Hippocampal formation (tissue), 2 donors: ENCODE measurements at regions not wholly inside any gene's neighbourhood (a gene's known extent, or its start where the extent isn't known, plus 50 kb on each side); places are given as distances from the start of the nearest gene placed in this dataset.
"Not testable (repeated sequence)": the region's sequence is repeated elsewhere in the genome, so short reads cannot be mapped to it uniquely, and the experiment has no call there.

Experiments used
- DNase-seq, 2 donors: peaks; one replicate each; lab custom pipeline; 2025; lab: John Stamatoyannopoulos, UW

DNA sequence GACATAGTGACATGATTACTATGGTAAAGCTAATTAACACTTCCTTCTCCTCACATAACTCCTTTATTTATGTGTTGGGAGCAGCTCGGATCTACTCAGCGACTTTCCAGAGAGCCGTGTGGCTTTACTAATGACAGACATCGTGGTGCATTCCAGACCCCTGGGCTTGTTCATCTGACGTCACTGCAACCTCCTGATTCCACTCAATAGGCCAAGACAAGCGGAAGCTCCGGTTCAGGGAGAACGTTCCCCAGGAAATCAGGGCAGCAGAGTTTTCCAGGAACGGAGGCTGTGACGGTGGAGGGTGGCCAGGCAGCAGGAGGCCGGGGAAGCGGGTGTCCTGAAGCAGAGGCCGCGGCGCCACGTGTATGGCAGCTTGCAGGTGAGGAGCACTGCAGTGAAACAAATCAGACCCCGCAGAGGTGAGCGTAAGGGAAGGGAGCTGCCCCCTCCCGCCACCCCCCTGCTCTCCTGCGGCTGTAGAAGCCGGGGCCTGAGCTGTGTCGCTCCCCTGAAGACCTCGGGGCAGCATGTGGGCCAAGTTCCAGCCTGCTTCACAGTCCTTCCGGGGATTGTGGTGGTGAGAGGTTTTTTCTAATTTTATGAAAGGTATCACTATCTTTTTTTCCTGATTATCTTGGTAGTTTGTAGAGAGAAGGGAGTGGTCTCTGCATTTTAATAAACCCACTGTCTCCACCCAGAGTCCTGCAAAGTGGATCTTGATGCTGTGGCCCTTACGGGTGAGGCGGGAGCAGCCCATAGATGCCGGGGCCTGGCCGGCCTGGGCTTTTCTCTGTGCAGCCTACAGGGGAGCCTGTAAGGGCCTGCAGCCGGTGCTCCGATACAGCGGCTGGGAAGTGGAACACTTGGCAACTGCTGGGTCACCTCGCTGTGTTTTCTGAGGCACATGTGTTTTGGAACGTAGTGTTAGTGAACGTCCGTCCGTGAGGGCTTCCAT is 220.4 kb upstream of the IRX4 start:
- DNase-seq, result no peak

DNA sequence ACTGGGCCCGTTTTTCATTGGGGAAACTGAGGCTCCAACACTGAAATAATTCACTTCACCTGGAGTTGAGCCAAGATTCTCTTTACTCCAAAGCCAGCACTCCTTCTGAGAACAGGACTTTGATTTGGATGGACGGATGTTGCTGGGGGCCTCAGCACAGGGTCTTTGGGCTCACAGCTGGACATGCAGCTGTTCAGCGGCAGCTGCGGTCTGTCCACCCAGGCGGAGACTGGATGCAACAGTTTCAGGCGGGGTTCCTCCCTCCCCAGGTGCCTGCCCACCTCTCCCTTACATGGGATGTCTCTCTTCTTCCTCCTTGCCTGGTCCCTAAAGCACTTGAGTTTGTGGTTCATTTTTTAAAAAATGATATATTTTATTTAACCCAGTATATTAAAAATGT is 219.0 kb upstream of the IRX4 start:
- no peak for DNase-seq

DNA sequence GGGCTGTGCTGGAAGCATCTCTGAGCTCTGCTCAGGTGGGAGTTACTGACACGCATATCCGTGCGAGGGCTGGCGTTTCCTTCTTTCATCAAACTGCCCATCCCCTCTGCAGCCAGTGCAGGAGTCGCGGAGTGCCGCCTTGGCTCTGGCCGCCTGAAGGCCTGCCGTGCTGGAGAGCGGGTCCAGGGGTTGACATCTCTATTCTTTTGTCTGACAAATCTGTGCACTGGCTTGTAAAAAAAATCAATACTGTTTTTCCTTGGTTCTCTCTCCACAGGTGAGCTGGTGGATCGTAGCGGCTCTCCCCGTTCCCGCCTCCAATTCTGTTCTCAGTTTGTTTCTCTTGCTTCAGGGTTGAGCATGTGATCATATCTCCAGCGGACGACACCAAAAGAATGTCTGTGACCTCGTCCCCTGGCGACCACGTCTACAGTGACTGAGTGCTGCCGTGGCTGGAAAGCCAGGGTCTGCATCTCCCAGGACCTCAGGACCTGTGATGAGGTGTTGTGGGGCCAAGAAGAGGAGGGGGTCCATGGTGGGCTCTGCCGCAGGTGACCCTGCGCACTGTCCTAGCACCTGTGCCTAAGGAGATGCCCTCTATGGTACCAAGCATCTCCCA is 214.3 kb upstream of the IRX4 start:
- no peak for DNase-seq

DNA sequence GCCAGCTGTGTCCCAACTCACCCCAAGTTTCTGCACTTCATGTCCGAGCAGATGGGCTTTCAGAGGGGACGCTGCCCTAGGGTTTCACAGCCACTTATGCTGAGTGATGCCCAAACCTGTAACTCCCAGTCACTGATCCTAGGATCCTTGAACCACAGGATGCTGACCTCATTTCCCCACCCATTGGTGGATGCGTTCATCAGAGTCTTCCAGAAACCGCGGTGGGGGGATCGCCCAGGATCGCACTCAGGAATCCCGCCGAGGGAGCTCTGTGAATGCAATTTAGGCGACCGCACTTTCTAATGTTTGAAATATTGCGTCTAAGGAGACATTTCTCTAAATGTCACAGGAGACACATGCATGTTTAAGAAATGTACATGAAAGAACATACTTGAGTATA is 212.3 kb upstream of the IRX4 start:
- DNase-seq, result no peak

DNA sequence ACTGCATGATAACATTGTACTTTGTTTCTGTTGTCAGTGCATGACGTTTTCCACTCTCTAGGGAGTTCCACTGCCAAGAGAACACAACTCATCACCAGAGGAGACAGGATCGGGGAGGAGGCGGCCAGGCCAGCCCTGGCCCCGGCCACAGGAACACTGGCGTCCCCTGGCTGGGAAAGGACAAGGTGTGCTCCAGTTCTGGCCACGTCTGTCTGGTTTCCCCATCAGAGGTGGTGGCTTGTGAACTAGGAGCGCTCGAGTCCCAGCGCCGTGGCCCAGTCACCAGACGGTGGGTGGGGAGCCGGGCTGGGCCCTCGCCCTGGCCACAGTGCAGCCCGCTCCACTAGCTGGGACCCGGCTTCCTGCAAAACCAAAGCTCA is 211.9 kb upstream of the IRX4 start:
- no peak for DNase-seq

DNA sequence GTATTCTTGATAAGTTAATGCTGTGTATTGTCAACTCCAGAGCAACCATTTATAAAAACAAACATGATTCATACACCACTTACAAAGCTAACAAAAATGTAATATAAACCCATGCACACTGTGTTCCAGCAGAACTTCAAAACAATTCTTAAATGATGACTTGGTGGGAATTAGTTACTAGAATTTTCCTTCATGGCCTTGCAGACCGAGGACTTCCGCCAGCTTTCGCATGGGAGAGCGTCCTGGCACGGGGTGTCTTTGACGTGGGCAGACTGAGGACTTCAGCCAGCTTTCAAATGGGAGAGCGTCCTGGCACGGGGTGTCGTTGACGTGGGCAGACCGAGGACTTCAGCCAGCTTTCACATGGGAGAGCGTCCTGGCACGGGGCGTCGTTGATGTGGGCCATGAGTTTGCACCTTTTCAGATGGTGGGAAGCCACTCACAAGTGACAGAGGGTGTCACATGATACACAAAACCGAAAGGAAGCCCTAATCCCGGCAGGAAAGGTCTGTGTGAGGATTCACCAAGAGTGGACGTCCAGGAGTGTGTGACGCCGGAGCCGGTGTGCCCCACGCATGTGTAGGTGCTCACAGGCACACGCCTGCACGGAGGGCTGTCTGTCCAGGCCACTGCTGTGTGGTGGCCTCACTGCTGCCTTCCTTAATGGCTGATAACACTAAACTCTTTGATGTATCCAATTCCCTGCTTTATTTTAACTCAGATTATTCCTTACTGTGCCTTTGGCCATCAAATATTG is 211.3 kb upstream of the IRX4 start:
- DNase-seq, result no peak

DNA sequence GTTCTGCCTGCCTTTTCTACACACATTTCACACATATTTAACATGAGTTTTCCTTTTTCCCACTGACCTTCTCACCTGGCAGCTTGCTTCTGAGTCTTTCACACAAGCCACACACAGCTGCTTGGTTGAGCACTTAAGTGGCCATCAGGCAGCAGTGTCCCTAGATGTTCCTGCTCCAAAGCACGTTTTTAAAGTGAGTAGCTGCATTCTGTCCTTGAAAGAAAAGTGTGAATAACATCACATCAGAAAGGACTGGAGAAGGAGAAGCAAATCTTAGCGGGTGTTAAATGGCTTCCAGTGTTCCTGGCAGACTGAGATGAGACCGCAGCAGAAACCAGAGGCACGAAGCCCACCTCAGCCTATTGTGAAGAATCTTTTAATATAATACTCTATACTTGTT is 209.2 kb upstream of the IRX4 start:
- DNase-seq, result no peak

DNA sequence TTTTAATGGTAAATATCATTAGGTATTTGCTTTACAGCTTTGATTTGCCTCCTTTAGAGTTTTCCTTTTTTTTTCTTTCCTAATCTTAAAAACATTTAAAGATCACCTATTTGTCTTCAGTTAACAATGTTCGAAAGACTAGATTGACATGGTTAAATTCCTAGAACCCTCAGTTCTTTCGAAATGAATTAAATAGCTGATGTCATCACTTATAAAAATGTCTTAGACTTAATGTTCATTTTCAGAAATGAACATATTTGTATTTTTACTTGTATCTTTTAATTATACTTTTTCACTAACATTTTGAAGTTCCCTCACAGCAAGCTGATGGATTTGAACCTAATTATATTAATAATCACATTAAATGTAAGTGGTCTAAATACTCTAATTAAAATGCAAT is 205.3 kb upstream of the IRX4 start:
- no peak for DNase-seq

DNA sequence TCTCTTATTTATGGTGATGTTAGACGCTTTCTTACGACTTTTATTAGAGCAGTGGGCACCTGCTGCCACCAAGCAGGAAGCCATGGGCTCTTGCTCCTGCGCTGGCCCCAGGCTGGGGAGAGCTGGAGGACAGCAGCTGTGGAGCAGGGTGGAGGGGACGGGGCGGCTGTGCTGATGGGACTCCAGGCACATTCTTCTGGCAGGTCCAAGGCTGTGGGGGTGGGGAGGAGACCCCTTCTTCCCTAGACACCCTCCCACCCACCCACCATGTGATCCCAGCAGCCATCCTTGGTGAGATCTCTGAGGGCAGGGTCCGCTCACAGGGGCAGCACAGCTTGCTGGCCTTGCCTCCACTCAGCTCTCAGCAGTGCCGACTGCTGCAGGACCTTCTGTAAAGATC is 192.6 kb upstream of the IRX4 start:
- DNase-seq, result no peak

DNA sequence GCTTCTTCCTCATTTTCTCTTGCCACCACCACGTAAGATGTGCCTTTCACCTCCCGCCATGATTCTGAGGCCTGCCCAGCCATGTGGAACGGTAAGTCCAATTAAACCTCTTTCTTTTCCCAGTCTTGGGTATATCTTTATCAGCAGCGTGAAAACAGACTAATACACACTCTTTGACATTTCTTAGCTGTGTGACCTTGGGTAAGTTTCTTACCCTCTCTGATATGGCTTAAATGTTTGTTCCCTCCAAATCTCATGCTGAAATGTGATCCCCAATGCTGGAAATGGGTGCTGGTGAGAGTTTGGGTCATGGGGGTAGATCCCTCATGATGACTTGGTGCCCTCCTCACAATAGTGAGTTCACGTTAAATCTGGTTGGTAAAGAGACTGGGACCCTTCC is 188.8 kb upstream of the IRX4 start:
- DNase-seq, result no peak

DNA sequence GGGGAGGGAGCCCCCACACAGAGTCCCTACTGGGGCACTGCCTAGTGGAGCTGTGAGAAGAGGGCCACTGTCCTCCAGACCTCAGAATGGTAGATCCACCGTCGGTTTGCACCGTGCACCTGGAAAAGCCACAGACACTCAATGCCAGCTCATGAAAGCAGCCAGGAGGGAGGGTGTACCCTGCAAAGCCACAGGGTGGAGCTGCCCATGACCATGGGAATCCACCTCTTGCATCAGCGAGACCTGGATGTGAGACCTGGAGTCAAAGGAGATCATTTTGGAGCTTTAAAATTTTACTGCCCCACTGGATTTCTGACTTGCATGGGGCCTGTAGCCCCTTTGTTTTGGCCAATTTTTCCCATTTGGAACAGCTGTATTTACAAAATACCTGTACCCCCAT is 188.1 kb upstream of the IRX4 start:
- not testable (repeated sequence) for DNase-seq

DNA sequence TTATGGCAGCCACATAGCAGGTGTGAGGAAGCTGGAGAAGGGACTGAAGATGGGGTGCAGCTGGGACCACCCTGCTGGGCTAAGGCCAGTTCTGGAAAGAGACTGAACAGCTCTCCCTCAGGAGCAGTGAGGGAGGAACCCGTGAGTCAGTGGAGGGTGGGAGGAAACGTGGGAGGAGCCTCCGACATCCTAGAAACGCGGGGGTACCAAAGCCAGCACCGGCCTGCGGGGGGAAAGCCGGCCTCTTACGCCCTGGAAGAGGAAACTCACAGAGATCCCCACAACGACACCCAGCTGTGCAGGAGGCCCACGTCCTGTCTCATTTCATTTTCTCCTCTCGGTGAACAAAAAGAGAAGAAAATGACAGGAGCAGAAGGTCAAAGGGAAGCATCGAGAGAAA is 185.8 kb upstream of the IRX4 start:
- DNase-seq, result no peak

DNA sequence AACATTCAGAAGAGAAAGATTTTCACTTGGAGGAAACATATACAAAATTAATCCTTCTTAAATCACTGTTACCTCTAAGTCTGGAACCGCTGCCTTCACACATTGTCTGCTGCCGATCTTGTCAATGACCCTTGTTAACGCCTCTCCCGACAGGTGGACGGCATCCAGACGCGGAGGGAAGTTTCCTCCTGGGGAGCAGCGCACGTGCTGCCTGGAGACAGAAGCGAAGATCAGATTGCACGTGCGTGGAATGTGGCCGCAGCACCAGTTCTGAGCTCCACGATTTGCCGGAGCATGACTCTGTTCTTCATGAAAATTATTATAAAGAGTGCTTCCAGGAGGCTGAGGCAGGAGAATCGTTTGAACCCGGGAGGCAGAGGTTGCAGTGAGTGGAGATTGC is 183.6 kb upstream of the IRX4 start:
- DNase-seq, result no peak

DNA sequence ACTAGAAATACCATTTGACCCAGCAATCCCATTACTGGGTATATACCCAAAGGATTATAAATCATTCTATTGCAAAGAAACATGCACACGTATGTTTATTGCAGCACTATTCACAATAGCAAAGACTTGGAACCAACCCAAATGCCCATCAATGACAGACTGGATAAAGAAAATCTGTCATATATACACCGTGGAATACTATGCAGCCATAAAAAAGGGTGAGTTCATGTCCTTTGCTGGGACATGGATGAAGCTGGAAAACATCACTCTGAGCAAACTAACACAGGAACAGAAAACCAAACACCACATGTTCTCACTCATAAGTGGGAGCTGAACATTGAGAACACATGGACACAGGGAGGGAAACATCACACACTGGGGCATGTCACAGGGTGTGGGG is 180.7 kb upstream of the IRX4 start:
- DNase-seq, result not testable (repeated sequence)

DNA sequence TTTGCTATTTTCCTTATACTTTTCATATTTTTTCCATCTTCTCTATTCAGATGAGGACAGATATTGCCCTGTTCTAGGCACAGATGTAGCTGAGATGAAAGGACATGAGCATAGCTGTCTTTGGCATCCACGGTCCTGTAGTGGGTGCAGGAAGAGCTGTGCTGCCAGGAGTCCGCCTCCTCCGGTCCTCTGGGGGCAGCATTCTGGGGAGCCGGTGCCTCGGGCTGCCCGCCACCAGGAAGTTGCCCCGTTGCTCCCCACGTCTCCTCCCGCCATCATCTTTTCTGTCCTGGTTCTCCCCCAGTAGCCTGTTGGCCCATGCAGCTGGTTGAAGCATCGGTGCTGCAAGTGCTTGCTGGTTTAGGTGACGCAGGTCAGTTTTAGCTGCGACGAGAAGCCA is 170.0 kb upstream of the IRX4 start:
- no peak for DNase-seq

DNA sequence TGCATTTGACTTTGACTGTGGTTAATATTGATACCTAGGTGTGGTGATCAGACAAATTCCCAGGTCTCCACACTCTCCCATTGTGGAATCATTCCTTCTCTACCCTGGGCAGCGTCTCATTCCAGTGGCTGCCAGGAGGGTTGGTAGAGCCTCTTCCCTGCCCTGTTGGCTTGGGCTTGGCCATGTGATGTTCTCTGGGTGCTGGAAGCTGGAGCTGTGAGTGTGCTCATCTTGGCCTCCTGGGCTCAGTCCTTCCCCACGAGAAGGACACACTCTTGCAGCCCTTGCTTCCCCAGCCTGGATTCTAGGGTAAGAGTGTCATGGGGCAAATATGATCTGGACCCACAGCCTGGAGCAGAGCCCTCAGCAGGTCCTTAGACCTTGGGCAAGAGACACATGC is 167.2 kb upstream of the IRX4 start:
- no peak for DNase-seq

DNA sequence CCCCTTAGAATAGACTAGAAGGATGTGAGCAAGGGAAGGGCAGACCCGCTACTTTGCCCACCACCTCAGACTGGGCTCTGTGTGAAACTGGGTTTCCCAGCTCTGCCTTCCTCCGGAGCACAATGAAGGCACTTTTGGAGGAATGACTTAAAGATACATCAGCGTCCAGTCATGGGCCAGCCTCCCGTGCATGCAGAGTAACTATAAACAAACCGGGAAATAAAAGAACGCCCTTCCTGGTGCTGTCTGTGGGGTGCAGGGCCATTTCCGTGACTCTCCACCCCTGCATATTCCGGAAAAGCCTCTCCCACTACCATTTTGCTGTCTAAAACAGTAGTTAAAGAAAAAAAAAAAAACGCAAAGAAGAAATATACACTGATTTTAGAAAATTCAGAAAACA is 165.9 kb upstream of the IRX4 start:
- no peak for DNase-seq

DNA sequence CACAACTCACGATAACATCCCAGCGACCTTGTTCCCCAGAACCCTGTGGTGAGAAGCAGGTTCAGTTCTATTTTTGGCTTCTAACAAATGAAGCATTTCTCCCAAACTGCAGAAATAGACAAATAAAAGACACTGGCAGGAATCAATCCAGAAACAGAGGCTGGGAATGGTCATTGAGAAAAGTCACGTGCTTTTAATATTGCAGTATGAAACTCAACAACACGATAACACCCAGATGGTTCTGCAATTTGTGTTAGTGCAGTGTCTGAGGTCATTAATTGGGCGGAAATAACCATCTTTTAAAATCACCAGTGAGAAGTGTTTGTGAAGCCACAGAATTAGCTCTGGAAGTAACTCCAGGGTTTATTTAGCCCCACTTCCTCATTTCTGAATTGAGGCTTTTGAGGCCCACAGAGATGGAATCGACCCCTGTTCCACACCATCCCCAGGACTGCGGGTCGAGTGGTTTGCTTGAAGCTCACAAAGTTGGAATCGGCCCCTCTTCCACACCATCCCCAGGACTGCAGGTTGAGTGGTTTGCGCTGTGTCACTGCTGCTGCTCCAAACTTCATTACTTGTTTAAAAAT is 164.7 kb upstream of the IRX4 start:
- DNase-seq, result no peak

DNA sequence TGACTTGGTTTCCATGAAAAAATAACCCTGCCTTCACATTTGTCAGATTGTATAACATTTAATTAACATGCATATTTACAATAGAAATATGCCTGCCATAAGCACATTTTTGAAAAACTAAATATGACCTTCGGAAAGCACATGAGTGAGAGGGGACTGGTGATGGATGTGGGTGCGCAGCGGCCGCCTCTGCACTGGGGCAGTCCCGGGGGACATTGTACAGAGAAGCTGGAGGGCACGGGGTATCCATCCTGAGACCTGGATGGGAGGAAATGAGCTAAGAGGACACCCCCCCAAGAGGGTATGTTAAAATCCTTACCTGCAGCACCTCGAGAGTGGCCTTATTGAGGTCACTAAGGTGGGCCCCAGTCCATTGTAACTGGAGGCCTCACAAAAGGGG is 161.3 kb upstream of the IRX4 start:
- DNase-seq, result no peak

DNA sequence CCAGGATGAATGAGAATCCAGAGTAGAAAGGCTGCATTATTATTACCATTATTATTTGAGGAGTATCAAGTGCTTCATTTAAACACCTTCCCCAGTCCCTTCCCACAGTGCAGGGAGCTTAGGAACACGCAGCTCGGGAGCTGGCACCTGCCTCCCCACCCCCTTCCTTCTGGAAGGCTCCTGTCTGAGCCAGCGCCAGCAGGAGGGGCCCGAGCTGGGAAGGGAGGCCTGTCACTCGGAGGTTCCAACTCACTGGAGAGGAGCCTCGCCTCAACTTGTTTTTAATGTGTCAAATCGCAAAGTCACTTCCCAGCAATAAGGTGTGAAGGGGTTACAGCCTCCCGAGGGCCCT is 156.4 kb upstream of the IRX4 start:
- DNase-seq, result no peak

DNA sequence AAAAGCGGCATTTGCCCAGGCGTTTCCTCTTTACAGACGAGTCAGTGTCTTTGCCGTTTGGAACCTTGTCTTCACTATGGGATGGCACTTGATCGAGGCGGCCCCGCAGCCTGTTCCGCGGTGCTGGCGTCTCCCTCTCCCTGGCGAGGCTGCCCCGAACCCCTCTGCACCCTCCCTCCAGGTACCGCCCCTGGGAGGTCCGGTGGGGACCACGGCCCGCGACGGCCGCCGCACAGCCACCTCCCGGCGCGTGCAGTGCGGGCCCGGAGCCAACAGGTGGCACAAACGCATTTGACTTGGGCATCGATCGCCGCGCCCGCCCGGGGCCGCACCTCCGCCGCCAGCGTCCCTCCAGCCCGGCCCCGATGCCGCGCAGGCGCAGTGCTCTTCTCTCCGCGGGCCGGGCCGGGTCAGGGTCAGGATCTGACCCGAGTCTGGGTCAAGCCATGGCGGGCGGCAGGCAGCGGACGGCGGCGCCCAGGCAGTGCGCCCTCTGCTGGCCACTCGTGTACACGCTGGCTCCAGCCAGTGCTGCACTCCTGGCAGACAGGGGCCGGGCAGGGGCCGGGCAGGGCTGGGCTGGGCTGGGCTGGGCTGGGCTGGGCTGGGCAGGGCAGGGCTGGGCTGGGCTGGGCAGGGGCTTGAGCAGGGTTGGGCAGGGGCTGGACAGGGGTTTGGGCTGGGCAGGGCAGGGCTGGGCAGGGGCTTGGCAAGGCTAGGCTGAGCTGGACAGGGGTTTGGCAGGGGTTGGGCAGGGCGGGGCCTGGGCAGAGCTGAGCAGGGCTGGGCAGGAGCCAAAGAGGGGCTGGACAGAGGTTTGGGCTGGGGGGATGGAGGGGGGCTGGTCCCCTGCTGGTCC is 155.8 kb upstream of the IRX4 start:
- peak; percentile 28 to 48 for DNase-seq

DNA sequence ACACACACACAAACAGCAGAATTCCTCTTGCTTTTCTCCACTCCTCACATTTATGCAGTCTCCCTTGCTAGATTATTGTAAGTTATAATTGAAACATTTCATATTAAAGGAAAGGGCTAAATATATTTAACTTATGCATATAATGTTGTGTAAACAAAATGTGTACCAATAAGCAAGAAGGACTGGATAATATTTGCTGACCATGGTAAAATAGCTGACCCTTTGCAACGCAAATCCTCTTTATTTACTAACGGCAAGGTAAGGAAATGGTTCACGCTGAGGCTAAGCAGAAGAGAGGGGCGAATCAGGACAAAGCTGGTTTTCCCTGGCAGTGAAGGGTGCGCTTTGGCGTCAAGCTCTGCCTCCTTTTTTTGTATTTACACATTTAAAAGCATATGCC is 154.2 kb upstream of the IRX4 start:
- DNase-seq, result no peak
